ENCODE measurements at regions not wholly inside any gene's neighbourhood (a gene's known extent, or its start where the extent isn't known, plus 50 kb on each side); places are given as distances from the start of the nearest gene placed in this dataset.

- no peak for TF ChIP-seq ZNF274 (IDR thresholded peaks at IDR 0.05; ENCODE audit: low read depth, low read length)
- TF ChIP-seq CTCF (IDR thresholded peaks at IDR 0.05 in 2 of 3, conservative IDR thresholded peaks at IDR 0.05 in 1 of 3; ENCODE audit: borderline replicate concordance in 1 of 3, insufficient read depth in 1 of 3, low read depth in 2 of 3, low read length in 2 of 3): no peak
- no peak for TF ChIP-seq ATF3 (IDR thresholded peaks at IDR 0.05)
Measured at GRCh38 chr7:433558-433957, 86.1 kb downstream of the PDGFA start.
